Astrocyte (in vitro differentiated cells and primary cell): ENCODE measurements at regions not wholly inside any gene's neighbourhood (a gene's known extent, or its start where the extent isn't known, plus 50 kb on each side); places are given as distances from the start of the nearest gene placed in this dataset.

Experiments used
- DNase-seq: peaks from one replicate; pipeline ENCODE4 v3.0.0-alpha.2; 2010; ENCODE audit warnings: low read depth
- FAIRE-seq: peaks from 2 replicates; lab custom pipeline; 2011; peaks lifted over from hg19 to GRCh38; lab: Jason Lieb, UNC
- H2AFZ ChIP-seq: 2 replicates; pipeline ENCODE4 v1.6.0; 2012; ENCODE audit warnings: low read depth, low read length, inconsistent platforms
- H3K27ac ChIP-seq: 2 replicates; pipeline ENCODE4 v1.5.1; 2011; ENCODE audit warnings: low read depth, low read length, inconsistent platforms
- H3K27me3 ChIP-seq: 2 replicates; pipeline ENCODE4 v1.6.0; 2011; ENCODE audit warnings: low read length, inconsistent platforms; ENCODE audit not compliant: insufficient read depth
- H3K36me3 ChIP-seq: 2 replicates; pipeline ENCODE4 v1.5.1; 2011; ENCODE audit warnings: low read length, inconsistent platforms; ENCODE audit not compliant: insufficient read depth
- H3K4me1 ChIP-seq: 2 replicates; pipeline ENCODE4 v1.5.1; 2011; ENCODE audit warnings: low read length, inconsistent platforms; ENCODE audit not compliant: insufficient read depth
- H3K4me2 ChIP-seq: 2 replicates; pipeline ENCODE4 v1.6.0; 2012; ENCODE audit warnings: low read length, inconsistent platforms
- H3K4me3 ChIP-seq: 2 replicates; pipeline ENCODE4 v1.5.1; 2011; ENCODE audit warnings: low read depth, mild to moderate bottlenecking, low read length, inconsistent platforms; ENCODE audit not compliant: insufficient read depth
- H3K79me2 ChIP-seq: 2 replicates; pipeline ENCODE4 v1.6.0; 2012; ENCODE audit warnings: mild to moderate bottlenecking, low read length, inconsistent platforms; ENCODE audit not compliant: insufficient read depth
- H3K9ac ChIP-seq: 2 replicates; pipeline ENCODE4 v1.6.0; 2012; ENCODE audit warnings: mild to moderate bottlenecking, low read length, inconsistent platforms
- H3K9me3 ChIP-seq: 2 replicates; pipeline ENCODE4 v1.5.1; 2012; ENCODE audit warnings: low read depth, mild to moderate bottlenecking, low read length, inconsistent platforms; ENCODE audit not compliant: insufficient read depth
- H4K20me1 ChIP-seq: 2 replicates; pipeline ENCODE4 v1.6.0; 2012; ENCODE audit warnings: low read length, inconsistent platforms; ENCODE audit not compliant: insufficient read depth
- H3K27ac Mint-ChIP-seq: one replicate; pipeline ENCODE4 v1.8.0; 2021; ENCODE audit warnings: mild to moderate bottlenecking, mixed read lengths; ENCODE audit not compliant: unreplicated experiment
- H3K27me3 Mint-ChIP-seq: one replicate; pipeline ENCODE4 v1.8.0; 2021; ENCODE audit warnings: low read depth, mixed read lengths; ENCODE audit not compliant: unreplicated experiment
- H3K36me3 Mint-ChIP-seq: one replicate; pipeline ENCODE4 v1.8.0; 2021; ENCODE audit warnings: low read depth, mixed read lengths; ENCODE audit not compliant: unreplicated experiment
- H3K4me1 Mint-ChIP-seq: one replicate; pipeline ENCODE4 v1.8.0; 2021; ENCODE audit warnings: low read depth, mixed read lengths; ENCODE audit not compliant: unreplicated experiment
- H3K4me3 Mint-ChIP-seq: one replicate; pipeline ENCODE4 v1.8.0; 2021; ENCODE audit warnings: mild to moderate bottlenecking, moderate library complexity, mixed read lengths; ENCODE audit not compliant: unreplicated experiment
- H3K9me3 Mint-ChIP-seq: one replicate; pipeline ENCODE4 v1.8.0; 2021; ENCODE audit warnings: mild to moderate bottlenecking, mixed read lengths; ENCODE audit not compliant: unreplicated experiment
- EZH2 ChIP-seq: IDR thresholded peaks from 2 replicates; pipeline ENCODE4 v1.6.1; 2012; ENCODE audit warnings: mild to moderate bottlenecking, low read length, inconsistent platforms; ENCODE audit not compliant: insufficient read depth
- TF ChIP-seq, protein P1 (sequence below): IDR thresholded peaks from 2 replicates; pipeline ENCODE4 v1.5.1; 2011; ENCODE audit warnings: low read depth, mild to moderate bottlenecking, inconsistent platforms, low read length, moderate library complexity; ENCODE audit not compliant: insufficient read depth

DNA sequence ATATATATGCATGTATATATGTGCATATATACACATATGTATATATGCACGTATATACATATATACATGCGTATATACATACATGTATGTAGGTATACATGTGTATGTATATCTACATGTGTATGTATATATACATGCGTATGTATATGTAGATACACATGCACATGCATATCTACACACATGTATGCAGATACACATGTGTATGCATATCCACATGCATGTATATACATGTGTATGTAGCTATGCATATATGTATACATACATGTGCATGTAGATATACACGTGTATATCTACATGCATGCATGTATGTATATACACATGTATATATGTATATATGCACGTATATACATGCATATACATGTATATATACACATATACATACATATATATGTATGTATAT is 95.8 kb upstream of the STEAP4 start:
- TF ChIP-seq, protein P1, sequence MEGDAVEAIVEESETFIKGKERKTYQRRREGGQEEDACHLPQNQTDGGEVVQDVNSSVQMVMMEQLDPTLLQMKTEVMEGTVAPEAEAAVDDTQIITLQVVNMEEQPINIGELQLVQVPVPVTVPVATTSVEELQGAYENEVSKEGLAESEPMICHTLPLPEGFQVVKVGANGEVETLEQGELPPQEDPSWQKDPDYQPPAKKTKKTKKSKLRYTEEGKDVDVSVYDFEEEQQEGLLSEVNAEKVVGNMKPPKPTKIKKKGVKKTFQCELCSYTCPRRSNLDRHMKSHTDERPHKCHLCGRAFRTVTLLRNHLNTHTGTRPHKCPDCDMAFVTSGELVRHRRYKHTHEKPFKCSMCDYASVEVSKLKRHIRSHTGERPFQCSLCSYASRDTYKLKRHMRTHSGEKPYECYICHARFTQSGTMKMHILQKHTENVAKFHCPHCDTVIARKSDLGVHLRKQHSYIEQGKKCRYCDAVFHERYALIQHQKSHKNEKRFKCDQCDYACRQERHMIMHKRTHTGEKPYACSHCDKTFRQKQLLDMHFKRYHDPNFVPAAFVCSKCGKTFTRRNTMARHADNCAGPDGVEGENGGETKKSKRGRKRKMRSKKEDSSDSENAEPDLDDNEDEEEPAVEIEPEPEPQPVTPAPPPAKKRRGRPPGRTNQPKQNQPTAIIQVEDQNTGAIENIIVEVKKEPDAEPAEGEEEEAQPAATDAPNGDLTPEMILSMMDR, result no peak
- TF ChIP-seq EZH2, result no peak
- no peaks in the 10 kb centered on the region for H3K36me3 Mint-ChIP-seq
- Histone ChIP-seq H3K4me3 (no peak overlapping the region), H3K4me2 (no peak overlapping the region), H2AFZ (no peak overlapping the region), H3K9ac (no peak overlapping the region), H3K27ac (no peak overlapping the region), H3K36me3 (no peaks in the 10 kb centered on the region), H3K79me2 (no peaks in the 10 kb centered on the region), H4K20me1 (no peaks in the 10 kb centered on the region), H3K9me3 (no peaks in the 10 kb centered on the region), H3K4me1 (no peaks in the 10 kb centered on the region), H3K27me3 (no peaks in the 10 kb centered on the region)
- no peaks in the 10 kb centered on the region for H3K9me3 Mint-ChIP-seq
- H3K4me3 Mint-ChIP-seq, result no peak overlapping the region
- no peaks in the 10 kb centered on the region for H3K4me1 Mint-ChIP-seq
- FAIRE-seq (no peak), DNase-seq (no peak)
- no peaks in the 10 kb centered on the region for H3K27me3 Mint-ChIP-seq
- no peak overlapping the region for H3K27ac Mint-ChIP-seq

DNA sequence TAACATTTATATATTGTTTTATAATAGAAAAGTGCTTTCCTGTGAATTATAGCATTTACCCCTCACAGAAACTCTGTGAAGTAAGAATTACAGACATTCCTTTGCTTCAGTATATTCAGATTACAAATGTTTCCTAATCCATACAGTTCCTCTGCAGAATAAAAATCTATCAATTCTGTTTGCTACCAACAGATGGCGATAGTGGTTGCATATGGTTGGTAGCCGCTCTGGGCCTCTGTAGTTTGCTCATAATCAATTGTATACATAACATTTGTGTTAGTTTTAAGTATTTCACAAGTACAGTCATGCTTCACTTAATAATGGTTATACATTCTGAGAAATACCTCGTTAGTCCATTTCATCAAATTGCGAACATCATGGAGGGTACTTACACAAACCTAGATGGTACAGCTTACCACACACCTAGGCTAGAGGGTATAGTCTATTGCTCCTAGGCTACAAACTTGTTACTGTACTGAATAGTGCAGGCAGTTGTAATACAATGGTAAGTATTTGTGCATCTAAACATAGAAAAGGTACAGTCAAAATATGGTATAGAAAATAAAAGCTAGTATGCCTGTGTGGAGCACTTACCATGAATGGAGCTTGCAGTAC is 94.4 kb upstream of the STEAP4 start:
- Histone ChIP-seq H3K4me2 (no peak overlapping the region), H3K9ac (no peak overlapping the region), H3K4me1 (no peaks in the 10 kb centered on the region), H3K9me3 (no peaks in the 10 kb centered on the region), H3K4me3 (no peak overlapping the region), H3K27ac (no peak overlapping the region), H4K20me1 (no peaks in the 10 kb centered on the region), H2AFZ (no peak overlapping the region), H3K79me2 (no peaks in the 10 kb centered on the region), H3K36me3 (no peaks in the 10 kb centered on the region), H3K27me3 (no peaks in the 10 kb centered on the region)
- TF ChIP-seq, protein P1, result peak; percentile 34
- TF ChIP-seq EZH2, result no peak
- no peak for DNase-seq
- Mint-ChIP-seq H3K36me3 (no peaks in the 10 kb centered on the region), H3K4me1 (peaks cover 4% of the 10 kb centered on the region), H3K4me3 (no peak overlapping the region), H3K27me3 (no peaks in the 10 kb centered on the region), H3K27ac (no peak overlapping the region), H3K9me3 (no peaks in the 10 kb centered on the region)
- no peak for FAIRE-seq

DNA sequence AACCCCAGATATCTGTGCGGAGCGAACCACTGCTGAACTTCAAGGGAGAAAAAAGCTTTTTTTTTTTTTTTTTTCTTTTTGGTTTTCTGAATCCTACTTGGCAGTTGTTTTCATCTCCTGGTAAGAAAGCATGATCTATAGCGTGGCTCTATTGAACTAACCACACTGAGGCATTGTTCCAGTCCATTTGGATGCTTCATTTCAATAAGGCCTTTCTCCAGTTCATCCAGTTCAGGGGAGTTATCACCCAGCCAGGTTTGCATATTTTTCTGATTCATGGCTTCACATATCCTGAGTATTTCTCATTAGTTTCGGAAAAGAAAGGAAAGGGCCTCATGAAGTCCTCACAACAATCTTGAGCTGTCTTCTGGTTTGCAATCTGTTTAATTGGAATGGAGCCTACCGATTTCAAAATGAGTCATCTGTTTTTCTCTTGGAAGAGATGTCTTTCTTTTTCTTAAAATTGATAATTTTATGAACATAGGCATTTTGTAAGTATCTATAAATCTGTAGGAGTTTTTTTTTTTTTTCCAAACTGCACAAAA is 93.1 kb upstream of the STEAP4 start:
- DNase-seq, result no peak
- no peak overlapping the region for H3K9ac ChIP-seq
- TF ChIP-seq, protein P1, result no peak
- TF ChIP-seq EZH2, result no peak
- H3K36me3 Mint-ChIP-seq, result no peaks in the 10 kb centered on the region
- no peak for FAIRE-seq
- H3K27me3 ChIP-seq, result no peaks in the 10 kb centered on the region
- H3K9me3 Mint-ChIP-seq, result no peaks in the 10 kb centered on the region
- H3K27ac Mint-ChIP-seq, result no peak overlapping the region
- H3K9me3 ChIP-seq, result no peaks in the 10 kb centered on the region
- no peak overlapping the region for H2AFZ ChIP-seq
- H3K4me3 Mint-ChIP-seq, result no peak overlapping the region
- H3K4me2 ChIP-seq, result no peak overlapping the region
- H3K36me3 ChIP-seq, result no peaks in the 10 kb centered on the region
- H3K27ac ChIP-seq, result no peak overlapping the region
- no peaks in the 10 kb centered on the region for H3K4me1 ChIP-seq
- no peak overlapping the region for H3K4me3 ChIP-seq
- H3K79me2 ChIP-seq, result no peaks in the 10 kb centered on the region
- H3K27me3 Mint-ChIP-seq, result no peaks in the 10 kb centered on the region
- no peaks in the 10 kb centered on the region for H4K20me1 ChIP-seq
- H3K4me1 Mint-ChIP-seq, result peaks cover 4% of the 10 kb centered on the region
